LNCAP (cell line): ENCODE measurements at regions not wholly inside any gene's neighbourhood (a gene's known extent, or its start where the extent isn't known, plus 50 kb on each side); places are given as distances from the start of the nearest gene placed in this dataset.

Source experiments
- CTCF ChIP-seq: fragments of 450-650 bp; IDR thresholded peaks from 2 replicates; pipeline ENCODE4 v1.5.1; 2017; ENCODE audit warnings: mild to moderate bottlenecking

- no peak for TF ChIP-seq CTCF
Measured at GRCh38 chr12:93094988-93095737, 166.1 kb upstream of the EEA1 start.

GRCh38 chr12:93097417-93097816, 168.3 kb upstream of the EEA1 start:
- no peak for TF ChIP-seq CTCF

- TF ChIP-seq CTCF, result peak; percentile 45; the same call in 1 of the 2 replicates
Measured at GRCh38 chr12:93098077-93098476, 169.0 kb upstream of the EEA1 start.

GRCh38 chr12:93099792-93100191, 170.7 kb upstream of the EEA1 start:
- no peak for TF ChIP-seq CTCF

- TF ChIP-seq CTCF, result no peak
Measured at GRCh38 chr12:93100610-93101009, 171.5 kb upstream of the EEA1 start.

GRCh38 chr12:93101367-93101766, 172.3 kb upstream of the EEA1 start:
- TF ChIP-seq CTCF, result no peak

GRCh38 chr12:93102312-93102711, 173.2 kb upstream of the EEA1 start:
- no peak for TF ChIP-seq CTCF

GRCh38 chr12:93102744-93103143, 173.6 kb upstream of the EEA1 start:
- TF ChIP-seq CTCF, result no peak
